HG03457 (cell line): ENCODE measurements at regions not wholly inside any gene's neighbourhood (a gene's known extent, or its start where the extent isn't known, plus 50 kb on each side); places are given as distances from the start of the nearest gene placed in this dataset.
A peak's percentile ranks its signal among the peaks of the same experiment; 100 is the strongest.
"Not testable (repeated sequence)": the region's sequence is repeated elsewhere in the genome, so short reads cannot be mapped to it uniquely, and the experiment has no call there.

Experiments used
- ATAC-seq: cut with Tn5 transposase; IDR thresholded peaks from one replicate; pipeline ENCODE4 v1.9.1; 2021; ENCODE audit warnings: moderate number of reproducible peaks; ENCODE audit not compliant: unreplicated experiment

- ATAC-seq: no peak
These were observed 52.9 kb upstream of the HDDC2 start for GRCh38 chr6:125354649-125355048.

GRCh38 chr6:125356884-125357283 lies 55.1 kb upstream of the HDDC2 start:
- peak; percentile 56 for ATAC-seq

- ATAC-seq: no peak
These were observed 55.9 kb upstream of the HDDC2 start for GRCh38 chr6:125357515-125358256.

GRCh38 chr6:125358898-125359297 lies 57.1 kb upstream of the HDDC2 start:
- no peak for ATAC-seq

- no peak for ATAC-seq
These were observed 60.1 kb upstream of the HDDC2 start for GRCh38 chr6:125361868-125362267.

GRCh38 chr6:125363039-125363823 lies 61.5 kb upstream of the HDDC2 start:
- ATAC-seq: no peak

- no peak for ATAC-seq
These were observed 62.0 kb upstream of the HDDC2 start for GRCh38 chr6:125363824-125364165.

- ATAC-seq: no peak
These were observed 63.5 kb upstream of the HDDC2 start for GRCh38 chr6:125365230-125365629.

GRCh38 chr6:125367036-125367782 lies 65.4 kb upstream of the HDDC2 start:
- ATAC-seq: no peak

- ATAC-seq: no peak
These were observed 68.6 kb upstream of the HDDC2 start for GRCh38 chr6:125370343-125370742.

DNA sequence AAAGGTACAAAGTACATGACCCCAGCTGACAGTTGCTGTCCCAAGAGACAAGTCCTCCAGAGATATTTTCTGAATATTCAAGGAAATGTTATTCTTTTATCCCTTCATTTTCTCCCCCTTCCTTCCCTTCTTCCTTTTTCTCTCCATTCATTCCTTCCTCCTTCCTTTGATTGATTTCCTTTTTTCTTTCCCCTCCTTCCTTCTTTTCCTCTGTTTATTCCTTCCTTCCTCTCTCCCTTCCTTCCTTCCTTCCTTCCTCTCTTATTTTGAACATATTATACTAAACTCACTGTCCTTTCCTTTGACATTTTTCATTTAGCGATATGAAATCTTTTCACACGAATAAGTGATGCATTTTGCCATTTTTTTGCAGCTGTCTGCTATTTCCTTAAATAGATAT lies 73.2 kb upstream of the HDDC2 start:
- no peak for ATAC-seq

GRCh38 chr6:125375821-125376220 lies 74.1 kb upstream of the HDDC2 start:
- ATAC-seq: no peak

DNA sequence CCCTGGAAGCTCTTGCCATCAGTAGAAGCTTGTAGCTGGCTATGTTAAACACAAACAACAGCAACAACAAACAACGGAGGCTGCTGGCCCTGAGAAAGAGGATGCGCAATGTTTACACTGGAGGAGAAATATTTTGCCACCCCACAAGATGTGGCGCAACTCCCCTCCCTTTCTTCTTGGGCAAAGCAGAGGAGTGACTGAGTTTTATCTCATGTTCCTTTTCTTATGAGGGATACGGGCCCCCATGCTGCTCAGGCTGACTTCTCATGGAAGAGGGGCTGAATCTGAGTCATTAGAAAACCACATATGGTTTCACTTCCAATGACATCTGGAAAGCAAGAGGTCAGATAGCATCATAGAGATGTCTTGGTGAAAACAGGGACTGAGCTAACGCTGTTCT lies 75.9 kb upstream of the HDDC2 start:
- ATAC-seq: no peak

DNA sequence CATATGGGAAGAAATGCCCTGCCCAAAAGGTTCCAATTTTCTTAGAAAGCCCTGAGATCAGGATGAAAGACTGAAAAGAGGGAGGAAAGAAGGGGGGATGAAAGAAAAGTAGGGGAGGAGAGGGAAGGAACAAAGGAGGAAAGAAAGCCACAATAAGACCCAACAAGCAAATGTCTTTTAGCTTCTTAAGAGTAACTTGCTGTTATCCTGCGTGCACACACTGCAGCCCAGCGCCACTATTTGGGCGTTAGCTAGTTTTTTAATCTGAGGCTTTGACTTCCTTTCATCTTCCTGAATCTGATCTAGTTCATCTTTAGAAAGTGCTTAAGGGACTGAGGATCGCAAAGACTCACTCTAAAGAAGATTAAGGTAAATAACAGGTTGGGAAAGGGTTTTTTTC lies 77.4 kb upstream of the HDDC2 start:
- no peak for ATAC-seq

DNA sequence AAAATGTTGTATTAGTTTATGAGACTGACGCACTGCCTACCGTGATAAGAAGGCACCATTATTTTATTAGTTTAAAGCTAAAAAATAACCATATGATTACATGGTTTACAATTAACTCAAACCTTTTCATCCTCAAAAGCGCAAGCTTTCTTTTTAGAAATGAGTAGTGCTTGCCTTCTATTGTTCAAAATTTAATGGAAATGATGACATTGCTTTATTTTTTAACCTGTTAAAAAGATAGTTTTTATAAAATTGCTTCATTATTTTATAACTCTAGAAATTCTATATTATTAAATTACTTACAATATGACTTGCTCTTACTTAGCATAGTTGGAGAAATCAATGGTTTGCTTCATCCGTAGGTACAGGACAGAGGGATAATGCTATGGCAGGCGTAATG lies 78.7 kb upstream of the HDDC2 start:
- no peak for ATAC-seq

DNA sequence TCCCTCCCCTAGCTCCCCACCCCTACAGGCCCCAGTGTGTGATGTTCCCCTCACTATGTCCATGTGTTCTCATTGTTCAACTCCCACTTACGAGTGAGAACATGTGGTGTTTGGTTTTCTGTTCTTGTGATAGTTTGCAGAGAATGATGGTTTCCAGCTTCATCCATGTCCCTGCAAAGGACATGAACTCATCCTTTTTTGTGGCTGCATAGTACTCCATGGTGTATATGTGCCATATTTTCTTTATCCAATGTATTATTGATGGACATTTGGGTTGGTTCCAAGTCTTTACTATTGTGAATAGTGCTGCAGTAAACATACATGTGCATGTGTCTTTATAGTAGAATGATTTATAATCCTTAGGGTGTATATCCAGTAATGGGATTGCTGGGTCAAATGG lies 84.6 kb upstream of the HDDC2 start:
- ATAC-seq: not testable (repeated sequence)

GRCh38 chr6:125392682-125393081 lies 90.9 kb upstream of the HDDC2 start:
- no peak for ATAC-seq

DNA sequence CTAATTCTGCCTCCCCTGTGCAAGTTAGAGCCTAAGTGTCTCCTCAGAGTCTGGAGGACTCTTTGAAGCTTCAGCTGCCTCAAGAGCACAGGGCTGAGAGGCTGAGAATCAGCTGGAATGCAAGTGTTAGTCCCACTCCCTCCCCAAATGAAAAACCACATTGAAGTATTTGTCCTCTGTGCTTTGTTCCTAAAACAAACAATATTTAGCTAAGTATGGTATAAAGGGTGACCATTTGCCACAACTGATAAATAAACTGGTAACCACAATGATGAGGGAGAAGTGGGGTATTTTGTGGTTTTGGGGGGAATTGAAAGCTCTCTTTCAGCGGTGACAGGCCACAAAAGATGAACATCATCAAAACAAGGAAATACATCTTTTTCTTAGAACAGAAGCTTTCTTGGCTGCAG lies 91.7 kb upstream of the HDDC2 start:
- no peak for ATAC-seq

DNA sequence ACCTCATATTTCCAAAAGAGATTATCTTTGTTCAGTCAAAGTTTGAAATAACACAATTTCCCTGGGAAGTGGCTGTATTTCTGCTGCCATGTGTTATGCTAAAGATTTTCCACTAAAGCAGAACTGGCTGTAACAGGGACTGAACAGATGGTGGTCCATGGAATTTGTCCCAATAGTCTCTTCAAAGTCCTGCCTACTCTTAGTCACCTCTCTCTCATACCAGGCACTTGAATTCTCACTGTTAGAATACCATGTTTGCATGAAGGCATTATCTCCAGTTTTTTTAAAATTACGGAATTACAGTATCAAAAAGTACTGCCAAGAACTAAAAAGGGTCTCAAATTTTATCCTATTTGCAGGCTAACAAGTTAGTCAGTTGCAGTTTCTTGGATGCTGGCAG lies 105.0 kb upstream of the HDDC2 start:
- ATAC-seq: no peak

- no peak for ATAC-seq
These were observed 112.7 kb upstream of the HDDC2 start for GRCh38 chr6:125414507-125414906.

- ATAC-seq: no peak
These were observed 114.1 kb upstream of the HDDC2 start for GRCh38 chr6:125415913-125416312.

GRCh38 chr6:125421836-125422235 lies 120.1 kb upstream of the HDDC2 start:
- ATAC-seq: no peak
